Endodermal cell (in vitro differentiated cells): ENCODE measurements at regions not wholly inside any gene's neighbourhood (a gene's known extent, or its start where the extent isn't known, plus 50 kb on each side); places are given as distances from the start of the nearest gene placed in this dataset.

Experiments used
- DNase-seq: peaks from one replicate; pipeline ENCODE4 v3.0.0-alpha.2; 2017
- H3K27ac ChIP-seq: 2 replicates; pipeline ENCODE4 v1.5.1; 2013; ENCODE audit warnings: mild to moderate bottlenecking, low read depth, low read length, moderate library complexity
- H3K27me3 ChIP-seq: 2 replicates; pipeline ENCODE4 v1.6.1; 2013; ENCODE audit warnings: mild to moderate bottlenecking, low read length, moderate library complexity; ENCODE audit not compliant: insufficient read depth, control insufficient read depth, poor library complexity, severe bottlenecking
- H3K36me3 ChIP-seq: 2 replicates; pipeline ENCODE4 v1.7.0; 2013; ENCODE audit warnings: mild to moderate bottlenecking, low read length, moderate library complexity; ENCODE audit not compliant: control insufficient read depth, insufficient read depth
- H3K4me1 ChIP-seq: one replicate; pipeline ENCODE4 v1.7.0; 2013; ENCODE audit warnings: low read length; ENCODE audit not compliant: control insufficient read depth, insufficient read depth
- H3K4me3 ChIP-seq: 2 replicates; pipeline ENCODE4 v1.5.1; 2013; ENCODE audit warnings: mild to moderate bottlenecking, low read length, moderate library complexity
- H3K9ac ChIP-seq: 2 replicates; pipeline ENCODE4 v1.6.1; 2013; ENCODE audit warnings: mild to moderate bottlenecking, low read length, moderate library complexity; ENCODE audit not compliant: poor library complexity, severe bottlenecking; ENCODE audit errors: extremely low read depth
- H3K9me3 ChIP-seq: 2 replicates; pipeline ENCODE4 v1.6.1; 2013; ENCODE audit warnings: mild to moderate bottlenecking, low read length, moderate library complexity; ENCODE audit not compliant: control insufficient read depth
- H3K27ac Mint-ChIP-seq: 2 replicates; pipeline ENCODE4 v1.8.0; 2020; ENCODE audit warnings: mixed read lengths
- H3K27me3 Mint-ChIP-seq: 2 replicates; pipeline ENCODE4 v1.8.0; 2021; ENCODE audit warnings: mild to moderate bottlenecking, mixed read lengths; ENCODE audit not compliant: insufficient read depth
- H3K36me3 Mint-ChIP-seq: 2 replicates; pipeline ENCODE4 v1.8.0; 2020; ENCODE audit warnings: low read depth, mixed read lengths
- H3K4me1 Mint-ChIP-seq: 2 replicates; pipeline ENCODE4 v1.8.0; 2020; ENCODE audit warnings: mixed read lengths
- H3K4me3 Mint-ChIP-seq: 2 replicates; pipeline ENCODE4 v1.8.0; 2020; ENCODE audit warnings: mild to moderate bottlenecking, moderate library complexity, mixed read lengths
- H3K9me3 Mint-ChIP-seq: 2 replicates; pipeline ENCODE4 v1.8.0; 2020; ENCODE audit warnings: mild to moderate bottlenecking, mixed read lengths
- whole genome bisulfite sequencing, 2 experiments: methylation state at CpG; one replicate each; pipeline versions ENCODE4 v1.1.5 to v1.1.7; 2013; ENCODE audit warnings: missing lambda C conversion rate in 2 of 2, mixed read lengths in 1 of 2; ENCODE audit not compliant: insufficient coverage in 1 of 2, insufficient read length in 1 of 2; 5-methylcytosine and 5-hydroxymethylcytosine counted together
- TF ChIP-seq, protein P1 (sequence below): fragments of 200-600 bp; sonication (generic); conservative IDR thresholded peaks from 2 replicates; pipeline ENCODE4 v1.5.0; 2021; ENCODE audit warnings: antibody characterized with exemption, mild to moderate bottlenecking

DNA sequence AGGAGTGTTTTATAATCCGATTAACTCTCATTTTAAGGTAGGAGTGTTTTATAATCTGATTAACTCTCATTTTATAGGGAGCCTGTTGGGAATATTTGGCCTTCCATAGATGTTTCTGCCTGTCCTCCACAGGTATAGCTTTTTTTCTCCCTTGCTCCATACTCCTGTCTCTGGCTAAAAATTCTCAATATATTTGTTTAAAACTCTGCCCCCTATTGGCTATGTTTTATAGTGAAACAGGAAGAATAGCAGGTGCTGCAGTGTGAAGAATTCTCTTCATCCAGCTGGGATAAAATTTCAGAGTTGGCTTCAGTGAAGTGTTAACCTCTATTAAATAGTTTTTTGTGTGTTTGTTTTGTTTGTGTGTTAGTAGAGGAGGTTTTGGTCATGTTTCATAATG lies 1046.0 kb upstream of the TMEFF2 start:
- Mint-ChIP-seq H3K4me3 (no peak overlapping the region), H3K36me3 (no peaks in the 10 kb centered on the region), H3K27me3 (no peaks in the 10 kb centered on the region), H3K27ac (no peak overlapping the region), H3K9me3 (no peaks in the 10 kb centered on the region), H3K4me1 (no peaks in the 10 kb centered on the region)
- DNase-seq: no peak
- Histone ChIP-seq H3K27me3 (no peaks in the 10 kb centered on the region), H3K4me1 (no peaks in the 10 kb centered on the region), H3K9ac (no peak overlapping the region), H3K9me3 (no peaks in the 10 kb centered on the region), H3K36me3 (no peaks in the 10 kb centered on the region), H3K4me3 (no peak overlapping the region), H3K27ac (no peak overlapping the region)
- TF ChIP-seq, protein P1, sequence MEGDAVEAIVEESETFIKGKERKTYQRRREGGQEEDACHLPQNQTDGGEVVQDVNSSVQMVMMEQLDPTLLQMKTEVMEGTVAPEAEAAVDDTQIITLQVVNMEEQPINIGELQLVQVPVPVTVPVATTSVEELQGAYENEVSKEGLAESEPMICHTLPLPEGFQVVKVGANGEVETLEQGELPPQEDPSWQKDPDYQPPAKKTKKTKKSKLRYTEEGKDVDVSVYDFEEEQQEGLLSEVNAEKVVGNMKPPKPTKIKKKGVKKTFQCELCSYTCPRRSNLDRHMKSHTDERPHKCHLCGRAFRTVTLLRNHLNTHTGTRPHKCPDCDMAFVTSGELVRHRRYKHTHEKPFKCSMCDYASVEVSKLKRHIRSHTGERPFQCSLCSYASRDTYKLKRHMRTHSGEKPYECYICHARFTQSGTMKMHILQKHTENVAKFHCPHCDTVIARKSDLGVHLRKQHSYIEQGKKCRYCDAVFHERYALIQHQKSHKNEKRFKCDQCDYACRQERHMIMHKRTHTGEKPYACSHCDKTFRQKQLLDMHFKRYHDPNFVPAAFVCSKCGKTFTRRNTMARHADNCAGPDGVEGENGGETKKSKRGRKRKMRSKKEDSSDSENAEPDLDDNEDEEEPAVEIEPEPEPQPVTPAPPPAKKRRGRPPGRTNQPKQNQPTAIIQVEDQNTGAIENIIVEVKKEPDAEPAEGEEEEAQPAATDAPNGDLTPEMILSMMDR: peak; percentile 79
- 89% methylated on average over 1 of the region's 1 CpG; no CpG with 5 or more reads in 1 of the 2 experiments for WGBS, 2 experiments

DNA sequence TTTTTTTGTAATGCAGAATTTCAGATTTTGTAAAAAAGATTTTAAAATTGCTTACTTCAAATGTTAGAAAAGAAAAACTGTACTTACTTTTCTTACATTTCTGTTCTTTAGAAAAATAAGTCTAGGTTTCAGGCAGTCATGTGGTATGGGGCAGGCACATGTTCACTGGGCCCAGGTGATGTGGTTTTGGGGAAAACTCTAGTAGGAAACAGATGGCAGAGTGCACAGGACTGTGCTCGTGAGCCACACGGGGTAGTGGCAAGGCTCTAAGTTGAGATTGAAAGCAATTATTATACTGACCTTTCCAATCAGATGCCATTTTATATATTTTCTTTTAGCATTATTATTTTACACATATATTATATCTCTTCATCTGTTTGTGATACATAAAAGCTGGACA lies 1036.9 kb upstream of the TMEFF2 start:
- Histone ChIP-seq H3K4me1 (no peaks in the 10 kb centered on the region), H3K27ac (no peak overlapping the region), H3K9me3 (no peaks in the 10 kb centered on the region), H3K9ac (no peak overlapping the region), H3K27me3 (no peaks in the 10 kb centered on the region), H3K36me3 (no peaks in the 10 kb centered on the region), H3K4me3 (no peak overlapping the region)
- H3K4me3 Mint-ChIP-seq: no peak overlapping the region
- H3K27ac Mint-ChIP-seq: no peak overlapping the region
- no peaks in the 10 kb centered on the region for H3K4me1 Mint-ChIP-seq
- TF ChIP-seq, protein P1: no peak
- H3K36me3 Mint-ChIP-seq: no peaks in the 10 kb centered on the region
- no peak for DNase-seq
- H3K9me3 Mint-ChIP-seq: no peaks in the 10 kb centered on the region
- H3K27me3 Mint-ChIP-seq: no peaks in the 10 kb centered on the region
- 100% methylated on average over 2 of the region's 2 CpGs; no CpG with 5 or more reads in 1 of the 2 experiments for WGBS, 2 experiments

DNA sequence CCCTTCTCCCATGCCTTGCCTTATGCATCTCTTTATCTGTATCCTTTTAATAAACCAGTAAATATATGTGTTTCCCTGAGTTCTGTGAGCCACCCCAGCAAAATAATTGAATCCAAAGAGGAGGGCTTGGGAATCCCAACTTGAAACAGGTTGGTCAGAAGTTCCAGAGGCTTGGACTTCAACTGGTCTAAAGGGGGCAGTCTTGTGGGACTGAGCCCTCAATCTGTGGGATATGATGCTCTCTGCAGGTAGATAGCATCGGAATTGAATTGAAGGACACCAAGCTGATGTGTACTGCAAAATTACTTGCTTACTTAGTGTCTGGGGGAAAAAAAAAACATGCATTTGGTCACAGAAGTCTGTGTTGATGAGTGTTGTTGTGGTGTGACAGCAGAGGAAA lies 1033.5 kb upstream of the TMEFF2 start:
- Histone ChIP-seq H3K4me3 (no peak overlapping the region), H3K9me3 (no peaks in the 10 kb centered on the region), H3K27me3 (no peaks in the 10 kb centered on the region), H3K4me1 (no peaks in the 10 kb centered on the region), H3K9ac (no peak overlapping the region), H3K27ac (no peak overlapping the region), H3K36me3 (no peaks in the 10 kb centered on the region)
- peak; percentile 52 for DNase-seq
- H3K4me3 Mint-ChIP-seq: no peak overlapping the region
- H3K9me3 Mint-ChIP-seq: no peaks in the 10 kb centered on the region
- no peaks in the 10 kb centered on the region for H3K27me3 Mint-ChIP-seq
- no peaks in the 10 kb centered on the region for H3K36me3 Mint-ChIP-seq
- no peak overlapping the region for H3K27ac Mint-ChIP-seq
- H3K4me1 Mint-ChIP-seq: no peaks in the 10 kb centered on the region
- TF ChIP-seq, protein P1: peak; percentile 69
- 93 to 100% methylated on average over 1 of the region's 1 CpG for WGBS, 2 experiments
